HEK293 (cell line): ENCODE measurements at regions not wholly inside any gene's neighbourhood (a gene's known extent, or its start where the extent isn't known, plus 50 kb on each side); places are given as distances from the start of the nearest gene placed in this dataset.
A peak's percentile ranks its signal among the peaks of the same experiment; 100 is the strongest.

ENCODE experiments used
- CTCF ChIA-PET: fragments of 350-600 bp; formaldehyde crosslinking; extraction: SDS; loops from one replicate; lab custom pipeline; 2021; ENCODE audit warnings: antibody characterized with exemption; lab: Yijun Ruan, JAX
- POLR2A ChIA-PET: fragments of 300-600 bp; formaldehyde crosslinking; extraction: SDS; loops from one replicate; lab custom pipeline; 2020; ENCODE audit warnings: antibody characterized with exemption, inconsistent platforms; lab: Yijun Ruan, JAX
- H3K27ac ChIP-seq: fragments of 200-500 bp; sonication (Bioruptor generic); 2 replicates; pipeline ENCODE4 v1.5.1; 2014; ENCODE audit warnings: low read depth, low read length, control low read depth, inconsistent platforms; ENCODE audit errors: extremely low read depth
- H3K36me3 ChIP-seq, 2 experiments: fragments of 200-500 bp in 1 of 2; sonication (Bioruptor generic) in 1 of 2; 1 replicate in 1 of 2; 2 replicates in 1 of 2; pipeline ENCODE4 v1.5.1; 2014 to 2017; ENCODE audit warnings: inconsistent platforms in 2 of 2, low read length in 2 of 2; ENCODE audit not compliant: control insufficient read depth in 2 of 2, insufficient read depth in 1 of 2
- H3K4me1 ChIP-seq: fragments of 200-500 bp; sonication (Bioruptor generic); 2 replicates; pipeline ENCODE4 v1.5.1; 2014; ENCODE audit warnings: mild to moderate bottlenecking, low read length, inconsistent platforms; ENCODE audit not compliant: control insufficient read depth, insufficient read depth
- H3K4me3 ChIP-seq: 2 replicates; pipeline ENCODE4 v1.5.1; 2011; ENCODE audit warnings: low read depth, mild to moderate bottlenecking, control low read depth, low read length, moderate library complexity
- H3K9me3 ChIP-seq: fragments of 200-500 bp; sonication (Bioruptor generic); 2 replicates; pipeline ENCODE4 v1.5.1; 2014; ENCODE audit warnings: low read depth, low read length, inconsistent platforms; ENCODE audit not compliant: control insufficient read depth, insufficient read depth
- BCL11B ChIP-seq: fragments of 450-650 bp; formaldehyde crosslinking; IDR thresholded peaks from 2 replicates; pipeline ENCODE4 v1.5.1; 2016; ENCODE audit warnings: low read depth, missing biosample characterization, missing genetic modification characterization
- EGR2 ChIP-seq: fragments of 450-650 bp; formaldehyde crosslinking; IDR thresholded peaks from 2 replicates; pipeline ENCODE4 v1.5.1; 2016; ENCODE audit warnings: low read depth, missing biosample characterization, missing genetic modification characterization
- FEZF1 ChIP-seq: fragments of 450-650 bp; formaldehyde crosslinking; IDR thresholded peaks from 2 replicates; pipeline ENCODE4 v1.5.1; 2016; ENCODE audit warnings: missing biosample characterization, missing genetic modification characterization
- GLI4 ChIP-seq: fragments of 450-650 bp; formaldehyde crosslinking; IDR thresholded peaks from 2 replicates; pipeline ENCODE4 v1.5.1; 2016; ENCODE audit warnings: missing biosample characterization, missing genetic modification characterization
- HOXD13 ChIP-seq: sonication (generic); formaldehyde crosslinking; IDR thresholded peaks from 2 replicates; pipeline ENCODE4 v1.8.0; 2022; ENCODE audit warnings: missing genetic modification reagents, borderline replicate concordance
- MZF1 ChIP-seq: fragments of 450-650 bp; formaldehyde crosslinking; IDR thresholded peaks from 2 replicates; pipeline ENCODE4 v1.5.1; 2017; ENCODE audit warnings: missing biosample characterization, missing genetic modification characterization, borderline replicate concordance
- OSR2 ChIP-seq: fragments of 450-650 bp; formaldehyde crosslinking; IDR thresholded peaks from 2 replicates; pipeline ENCODE4 v1.5.1; 2016; ENCODE audit warnings: missing biosample characterization, missing genetic modification characterization
- SCRT1 ChIP-seq: fragments of 450-650 bp; formaldehyde crosslinking; IDR thresholded peaks from 2 replicates; pipeline ENCODE4 v1.5.1; 2016; ENCODE audit warnings: missing biosample characterization, missing genetic modification characterization, borderline replicate concordance
- YY2 ChIP-seq: fragments of 450-650 bp; formaldehyde crosslinking; IDR thresholded peaks from 2 replicates; pipeline ENCODE4 v1.5.1; 2016; ENCODE audit warnings: missing biosample characterization, missing genetic modification characterization
- ZBTB44 ChIP-seq: fragments of 450-650 bp; IDR thresholded peaks from 2 replicates; pipeline ENCODE4 v1.5.1; 2018; ENCODE audit warnings: missing biosample characterization, mild to moderate bottlenecking, missing genetic modification characterization
- ZEB2 ChIP-seq: fragments of 450-650 bp; formaldehyde crosslinking; IDR thresholded peaks from 2 replicates; pipeline ENCODE4 v1.5.1; 2016; ENCODE audit warnings: missing biosample characterization, missing genetic modification characterization
- ZFHX2 ChIP-seq: fragments of 450-650 bp; formaldehyde crosslinking; conservative IDR thresholded peaks from 2 replicates; pipeline ENCODE4 v1.5.1; 2016; ENCODE audit warnings: missing biosample characterization, missing genetic modification characterization
- ZFP3 ChIP-seq: fragments of 450-650 bp; formaldehyde crosslinking; IDR thresholded peaks from 2 replicates; pipeline ENCODE4 v1.5.1; 2016; ENCODE audit warnings: low read depth, missing biosample characterization, missing genetic modification characterization
- ZFP41 ChIP-seq: fragments of 450-650 bp; formaldehyde crosslinking; IDR thresholded peaks from 2 replicates; pipeline ENCODE4 v1.5.1; 2016; ENCODE audit warnings: missing biosample characterization, missing genetic modification characterization, borderline replicate concordance
- ZNF174 ChIP-seq: fragments of 450-650 bp; formaldehyde crosslinking; IDR thresholded peaks from 2 replicates; pipeline ENCODE4 v1.5.0; 2017; ENCODE audit warnings: missing biosample characterization, mild to moderate bottlenecking, missing genetic modification characterization
- ZNF184 ChIP-seq: fragments of 450-650 bp; IDR thresholded peaks from 2 replicates; pipeline ENCODE4 v1.5.1; 2018; ENCODE audit warnings: missing biosample characterization, mild to moderate bottlenecking, missing genetic modification characterization
- ZNF239 ChIP-seq: fragments of 450-650 bp; formaldehyde crosslinking; IDR thresholded peaks from 2 replicates; pipeline ENCODE4 v1.5.1; 2016; ENCODE audit warnings: missing biosample characterization, missing genetic modification characterization
- ZNF292 ChIP-seq: fragments of 450-650 bp; formaldehyde crosslinking; IDR thresholded peaks from 2 replicates; pipeline ENCODE4 v1.5.1; 2016; ENCODE audit warnings: low read depth, missing biosample characterization, missing genetic modification characterization, borderline replicate concordance
- ZNF350 ChIP-seq: fragments of 450-650 bp; formaldehyde crosslinking; IDR thresholded peaks from 2 replicates; pipeline ENCODE4 v1.5.0; 2017; ENCODE audit warnings: missing biosample characterization, mild to moderate bottlenecking, missing genetic modification characterization
- ZNF544 ChIP-seq: fragments of 450-650 bp; formaldehyde crosslinking; IDR thresholded peaks from 2 replicates; pipeline ENCODE4 v1.5.0; 2017; ENCODE audit warnings: missing biosample characterization, missing genetic modification characterization
- ZNF558 ChIP-seq: fragments of 450-650 bp; formaldehyde crosslinking; IDR thresholded peaks from 2 replicates; pipeline ENCODE4 v1.5.1; 2016; ENCODE audit warnings: missing biosample characterization, missing genetic modification characterization
- ZNF560 ChIP-seq: fragments of 450-650 bp; formaldehyde crosslinking; IDR thresholded peaks from 2 replicates; pipeline ENCODE4 v1.5.1; 2017; ENCODE audit warnings: missing biosample characterization, missing genetic modification characterization, borderline replicate concordance
- ZNF571 ChIP-seq: fragments of 450-650 bp; formaldehyde crosslinking; IDR thresholded peaks from 2 replicates; pipeline ENCODE4 v1.5.0; 2017; ENCODE audit warnings: missing biosample characterization, missing genetic modification characterization
- ZNF580 ChIP-seq: fragments of 450-650 bp; formaldehyde crosslinking; IDR thresholded peaks from 2 replicates; pipeline ENCODE4 v1.5.1; 2016; ENCODE audit warnings: missing biosample characterization, missing genetic modification characterization
- ZNF585B ChIP-seq: fragments of 450-650 bp; formaldehyde crosslinking; IDR thresholded peaks from 2 replicates; pipeline ENCODE4 v1.5.1; 2016; ENCODE audit warnings: missing biosample characterization, missing genetic modification characterization
- ZNF596 ChIP-seq: fragments of 450-650 bp; IDR thresholded peaks from 2 replicates; pipeline ENCODE4 v1.5.0; 2018; ENCODE audit warnings: missing biosample characterization, mild to moderate bottlenecking, missing genetic modification characterization, moderate library complexity
- ZNF768 ChIP-seq: fragments of 450-650 bp; formaldehyde crosslinking; IDR thresholded peaks from 2 replicates; pipeline ENCODE4 v1.5.1; 2018; ENCODE audit warnings: missing biosample characterization, mild to moderate bottlenecking, missing genetic modification characterization
- TF ChIP-seq, protein P1 (sequence below): fragments of 450-650 bp; formaldehyde crosslinking; IDR thresholded peaks from 2 replicates; pipeline ENCODE4 v1.5.1; 2016; ENCODE audit warnings: missing biosample characterization, missing genetic modification characterization, borderline replicate concordance
- TF ChIP-seq, protein P2 (sequence below): fragments of 450-650 bp; formaldehyde crosslinking; IDR thresholded peaks from 2 replicates; pipeline ENCODE4 v1.5.1; 2016; ENCODE audit warnings: missing biosample characterization, missing genetic modification characterization
- TF ChIP-seq, protein P3 (sequence below): fragments of 450-650 bp; formaldehyde crosslinking; IDR thresholded peaks from 2 replicates; pipeline ENCODE4; 2016; ENCODE audit warnings: missing biosample characterization, missing genetic modification characterization

GRCh38 chr1:229011022-229011421 lies 259.9 kb upstream of the RAB4A start (continued):
- TF ChIP-seq, protein P1, sequence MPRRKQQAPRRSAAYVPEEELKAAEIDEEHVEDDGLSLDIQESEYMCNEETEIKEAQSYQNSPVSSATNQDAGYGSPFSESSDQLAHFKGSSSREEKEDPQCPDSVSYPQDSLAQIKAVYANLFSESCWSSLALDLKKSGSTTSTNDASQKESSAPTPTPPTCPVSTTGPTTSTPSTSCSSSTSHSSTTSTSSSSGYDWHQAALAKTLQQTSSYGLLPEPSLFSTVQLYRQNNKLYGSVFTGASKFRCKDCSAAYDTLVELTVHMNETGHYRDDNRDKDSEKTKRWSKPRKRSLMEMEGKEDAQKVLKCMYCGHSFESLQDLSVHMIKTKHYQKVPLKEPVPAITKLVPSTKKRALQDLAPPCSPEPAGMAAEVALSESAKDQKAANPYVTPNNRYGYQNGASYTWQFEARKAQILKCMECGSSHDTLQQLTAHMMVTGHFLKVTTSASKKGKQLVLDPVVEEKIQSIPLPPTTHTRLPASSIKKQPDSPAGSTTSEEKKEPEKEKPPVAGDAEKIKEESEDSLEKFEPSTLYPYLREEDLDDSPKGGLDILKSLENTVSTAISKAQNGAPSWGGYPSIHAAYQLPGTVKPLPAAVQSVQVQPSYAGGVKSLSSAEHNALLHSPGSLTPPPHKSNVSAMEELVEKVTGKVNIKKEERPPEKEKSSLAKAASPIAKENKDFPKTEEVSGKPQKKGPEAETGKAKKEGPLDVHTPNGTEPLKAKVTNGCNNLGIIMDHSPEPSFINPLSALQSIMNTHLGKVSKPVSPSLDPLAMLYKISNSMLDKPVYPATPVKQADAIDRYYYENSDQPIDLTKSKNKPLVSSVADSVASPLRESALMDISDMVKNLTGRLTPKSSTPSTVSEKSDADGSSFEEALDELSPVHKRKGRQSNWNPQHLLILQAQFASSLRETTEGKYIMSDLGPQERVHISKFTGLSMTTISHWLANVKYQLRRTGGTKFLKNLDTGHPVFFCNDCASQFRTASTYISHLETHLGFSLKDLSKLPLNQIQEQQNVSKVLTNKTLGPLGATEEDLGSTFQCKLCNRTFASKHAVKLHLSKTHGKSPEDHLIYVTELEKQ (tag by site-specific recombination) = peak; percentile 58; the same call in 1 of the 2 replicates
- peak; percentile 52; the same call in 1 of the 2 replicates for TF ChIP-seq ZEB2 (tag by site-specific recombination)
- TF ChIP-seq ZNF560 = no peak
- no peak for TF ChIP-seq YY2 (tag by site-specific recombination)
- no peak for TF ChIP-seq ZNF544 (tag by site-specific recombination)
- TF ChIP-seq ZNF350 = no peak
- no peak for TF ChIP-seq ZBTB44 (tag by site-specific recombination)
- TF ChIP-seq GLI4 (tag by site-specific recombination) = no peak

DNA sequence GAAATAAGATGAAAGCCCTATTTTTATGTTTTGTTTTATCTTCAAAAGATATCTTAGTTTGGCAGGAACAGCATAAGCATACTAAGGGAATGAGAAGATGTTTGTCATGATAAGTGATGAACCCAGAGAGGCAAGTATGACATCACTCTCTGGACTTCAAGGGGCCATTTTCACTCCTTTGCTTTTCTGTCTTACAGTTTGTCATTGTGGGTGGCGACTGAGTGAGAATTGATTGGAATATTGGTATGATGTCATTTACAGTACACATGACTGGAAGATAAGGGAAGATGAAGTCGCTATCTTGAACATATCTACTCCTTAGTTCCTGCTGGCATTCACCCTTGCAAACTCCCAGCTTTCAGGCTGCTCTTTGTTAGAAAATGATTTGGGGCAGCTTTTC lies 258.1 kb upstream of the RAB4A start:
- Histone ChIP-seq H3K4me3 (no peak overlapping the region), H3K27ac (no peak overlapping the region), H3K4me1 (no peaks in the 10 kb centered on the region), H3K9me3 (no peaks in the 10 kb centered on the region), H3K36me3 (no peaks in the 10 kb centered on the region)
- CTCF ChIA-PET = interaction anchor here (0.7 to 1.0 kb wide), 3 partner anchors 24 to 502 kb away, joined by 3 read pairs; no protein-coding TSS in a partner anchor
- POLR2A ChIA-PET = no interaction called here
- no peak for TF ChIP-seq HOXD13 (CRISPR knock-in tag)
- TF ChIP-seq ZNF174 (tag by site-specific recombination) = no peak
- TF ChIP-seq ZNF596 = no peak
- TF ChIP-seq, protein P2, sequence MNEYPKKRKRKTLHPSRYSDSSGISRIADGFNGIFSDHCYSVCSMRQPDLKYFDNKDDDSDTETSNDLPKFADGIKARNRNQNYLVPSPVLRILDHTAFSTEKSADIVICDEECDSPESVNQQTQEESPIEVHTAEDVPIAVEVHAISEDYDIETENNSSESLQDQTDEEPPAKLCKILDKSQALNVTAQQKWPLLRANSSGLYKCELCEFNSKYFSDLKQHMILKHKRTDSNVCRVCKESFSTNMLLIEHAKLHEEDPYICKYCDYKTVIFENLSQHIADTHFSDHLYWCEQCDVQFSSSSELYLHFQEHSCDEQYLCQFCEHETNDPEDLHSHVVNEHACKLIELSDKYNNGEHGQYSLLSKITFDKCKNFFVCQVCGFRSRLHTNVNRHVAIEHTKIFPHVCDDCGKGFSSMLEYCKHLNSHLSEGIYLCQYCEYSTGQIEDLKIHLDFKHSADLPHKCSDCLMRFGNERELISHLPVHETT (tag by site-specific recombination) = peak; percentile 71; the same call in 1 of the 2 replicates
- no peak for TF ChIP-seq EGR2 (tag by site-specific recombination)
- no peak for TF ChIP-seq SCRT1
- TF ChIP-seq FEZF1 (tag by site-specific recombination) = peak; percentile 48
- no peak for TF ChIP-seq OSR2 (tag by site-specific recombination)
- TF ChIP-seq BCL11B (tag by site-specific recombination) = no peak
- TF ChIP-seq ZNF558 = no peak
- TF ChIP-seq ZNF571 (tag by site-specific recombination) = no peak
- TF ChIP-seq MZF1 (tag by site-specific recombination) = no peak
- peak; percentile 35; the same call in 1 of the 2 replicates for TF ChIP-seq ZFHX2
- TF ChIP-seq ZNF239 (tag by site-specific recombination) = no peak
- no peak for TF ChIP-seq ZFP3 (tag by site-specific recombination)
- no peak for TF ChIP-seq ZFP41 (tag by site-specific recombination)
- TF ChIP-seq, protein P3, sequence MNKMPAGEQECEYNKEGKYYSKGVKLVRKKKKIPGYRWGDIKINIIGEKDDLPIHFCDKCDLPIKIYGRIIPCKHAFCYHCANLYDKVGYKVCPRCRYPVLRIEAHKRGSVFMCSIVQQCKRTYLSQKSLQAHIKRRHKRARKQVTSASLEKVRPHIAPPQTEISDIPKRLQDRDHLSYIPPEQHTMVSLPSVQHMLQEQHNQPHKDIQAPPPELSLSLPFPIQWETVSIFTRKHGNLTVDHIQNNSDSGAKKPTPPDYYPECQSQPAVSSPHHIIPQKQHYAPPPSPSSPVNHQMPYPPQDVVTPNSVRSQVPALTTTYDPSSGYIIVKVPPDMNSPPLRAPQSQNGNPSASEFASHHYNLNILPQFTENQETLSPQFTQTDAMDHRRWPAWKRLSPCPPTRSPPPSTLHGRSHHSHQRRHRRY (tag by site-specific recombination) = no peak
- no peak; the same call in 1 of the 2 replicates for TF ChIP-seq ZNF184 (tag by site-specific recombination)
- no peak for TF ChIP-seq ZNF768 (tag by site-specific recombination)
- no peak for TF ChIP-seq ZNF292 (tag by site-specific recombination)
- no peak for TF ChIP-seq ZNF580
- TF ChIP-seq ZNF585B (tag by site-specific recombination) = no peak
